GM18511 (cell line): ENCODE measurements at regions not wholly inside any gene's neighbourhood (a gene's known extent, or its start where the extent isn't known, plus 50 kb on each side); places are given as distances from the start of the nearest gene placed in this dataset.

Experiments
- ATAC-seq: cut with Tn5 transposase; IDR thresholded peaks from one replicate; pipeline ENCODE4 v1.9.1; 2021; ENCODE audit warnings: mild to moderate bottlenecking, moderate library complexity; ENCODE audit not compliant: unreplicated experiment

DNA sequence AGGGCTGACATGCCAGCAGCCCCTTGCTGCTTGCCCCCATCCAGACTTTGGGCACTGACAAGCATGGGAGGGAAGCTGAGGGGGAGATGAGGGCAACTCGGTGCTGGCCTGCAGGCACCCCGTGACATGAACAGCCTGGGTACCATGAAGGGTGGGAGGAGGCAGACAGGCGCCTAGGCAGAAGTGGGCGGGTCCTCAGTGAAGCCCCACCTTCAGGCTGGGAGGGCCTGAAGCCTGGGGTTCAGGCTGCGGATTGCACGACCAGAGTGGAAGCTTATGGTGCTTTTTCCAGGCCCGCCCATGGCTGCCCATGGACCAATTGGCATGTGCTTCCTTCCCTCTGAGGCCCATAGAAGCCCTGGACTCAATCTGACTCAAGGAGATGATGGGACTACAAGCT lies 354.1 kb downstream of the GRIA2 start:
- ATAC-seq: no peak

DNA sequence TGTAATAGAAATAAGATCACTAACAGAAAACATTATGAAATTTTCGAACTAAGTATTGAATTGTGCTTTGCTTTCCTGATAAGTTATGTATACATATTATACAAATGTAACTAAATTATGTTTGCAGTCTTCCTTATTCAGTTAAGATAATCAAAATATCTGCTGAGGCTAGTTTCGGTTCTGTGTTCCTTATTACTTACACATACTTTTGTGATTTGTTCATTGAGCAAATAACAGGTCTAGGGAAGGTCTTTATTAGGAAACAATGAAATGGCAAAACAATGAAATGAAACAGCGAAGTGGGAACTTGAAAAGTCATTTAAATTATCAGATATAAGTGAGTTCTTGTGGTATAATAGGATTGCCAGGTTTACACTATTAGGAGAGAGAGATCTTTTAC lies 352.4 kb downstream of the GRIA2 start:
- no peak for ATAC-seq

- ATAC-seq: no peak
These were observed 351.8 kb downstream of the GRIA2 start for GRCh38 chr4:157572284-157572683.

DNA sequence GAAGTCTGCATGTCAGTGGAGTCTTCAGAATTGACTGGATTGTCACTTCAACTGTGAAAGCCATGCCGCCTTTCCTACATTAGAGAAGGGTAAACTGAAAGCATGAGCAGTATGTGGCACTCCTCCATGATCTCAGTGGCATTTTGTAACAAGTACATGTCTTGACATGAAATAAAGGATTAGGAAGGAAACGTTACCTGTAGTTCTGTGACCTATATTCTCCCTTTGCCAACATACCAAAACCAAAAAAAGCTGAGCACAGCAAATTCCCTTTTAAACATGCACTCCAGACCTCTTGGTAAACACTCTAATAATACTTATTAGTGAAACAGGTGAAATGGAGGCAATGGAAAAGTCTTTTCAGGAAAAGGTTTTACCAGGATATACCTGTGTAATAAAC lies 344.2 kb downstream of the GRIA2 start:
- ATAC-seq: no peak

- no peak for ATAC-seq
These were observed 343.7 kb downstream of the GRIA2 start for GRCh38 chr4:157564218-157564617.

DNA sequence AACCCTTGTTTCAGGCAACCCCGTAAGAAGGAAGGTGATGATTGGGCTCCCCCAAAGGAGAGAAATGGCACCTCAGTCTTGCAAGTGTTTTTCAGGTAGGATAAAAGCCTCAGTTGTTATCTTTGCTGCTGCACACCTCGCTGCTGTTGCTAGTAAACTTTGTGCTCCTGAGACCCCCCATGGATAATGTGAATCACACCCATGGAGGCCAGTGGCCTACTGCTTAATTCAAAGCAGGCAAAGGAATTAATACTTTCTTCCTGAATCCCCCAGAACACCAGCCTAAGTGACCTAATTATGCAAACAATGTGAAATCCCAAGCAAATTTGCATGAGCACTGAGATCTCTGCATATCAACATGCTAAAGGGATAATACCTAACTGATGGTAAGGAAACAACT lies 337.5 kb downstream of the GRIA2 start:
- ATAC-seq: no peak

- no peak for ATAC-seq
These were observed 329.5 kb downstream of the GRIA2 start for GRCh38 chr4:157550028-157550427.

DNA sequence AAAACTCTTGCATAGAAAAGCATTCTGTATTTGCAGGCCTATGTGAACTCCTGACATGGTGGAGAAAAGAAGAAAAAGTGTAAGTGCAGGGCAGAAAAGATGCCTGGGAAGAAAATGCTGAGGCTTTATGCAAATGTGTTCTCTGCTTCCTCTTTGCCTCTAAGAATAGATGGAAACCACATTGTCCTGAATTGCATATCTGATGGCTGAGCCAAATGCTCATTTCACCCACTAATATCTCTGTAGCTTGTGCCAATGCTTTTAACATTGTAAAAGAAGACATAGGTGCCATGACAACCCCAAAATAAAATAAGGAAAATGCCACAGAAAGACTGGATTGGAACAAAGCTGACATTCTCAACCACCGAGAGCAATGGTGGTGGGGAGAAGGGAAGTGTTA lies 307.4 kb downstream of the GRIA2 start:
- ATAC-seq: no peak

DNA sequence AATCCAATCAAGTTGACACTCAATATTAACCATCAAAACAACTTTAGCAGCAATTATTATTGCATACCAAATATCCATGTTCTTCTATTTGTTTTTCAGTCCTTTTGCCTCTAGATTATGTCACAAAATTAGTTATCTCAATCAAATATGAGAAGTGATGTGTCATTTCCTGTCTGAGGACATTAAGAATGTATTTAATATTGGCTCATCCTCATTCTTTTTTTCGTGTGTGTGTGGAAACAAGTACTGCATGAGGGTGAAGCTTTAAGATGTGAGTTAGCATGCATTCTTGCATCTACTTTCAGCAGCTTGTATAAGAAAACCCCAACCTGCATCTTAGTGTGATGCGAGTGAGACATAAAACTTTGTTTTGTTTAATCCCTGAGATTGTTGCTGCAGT lies 301.4 kb downstream of the GRIA2 start:
- no peak for ATAC-seq

GRCh38 chr4:157514711-157515110 lies 294.2 kb downstream of the GRIA2 start:
- ATAC-seq: no peak

- no peak for ATAC-seq
These were observed 288.8 kb downstream of the GRIA2 start for GRCh38 chr4:157509341-157509740.

DNA sequence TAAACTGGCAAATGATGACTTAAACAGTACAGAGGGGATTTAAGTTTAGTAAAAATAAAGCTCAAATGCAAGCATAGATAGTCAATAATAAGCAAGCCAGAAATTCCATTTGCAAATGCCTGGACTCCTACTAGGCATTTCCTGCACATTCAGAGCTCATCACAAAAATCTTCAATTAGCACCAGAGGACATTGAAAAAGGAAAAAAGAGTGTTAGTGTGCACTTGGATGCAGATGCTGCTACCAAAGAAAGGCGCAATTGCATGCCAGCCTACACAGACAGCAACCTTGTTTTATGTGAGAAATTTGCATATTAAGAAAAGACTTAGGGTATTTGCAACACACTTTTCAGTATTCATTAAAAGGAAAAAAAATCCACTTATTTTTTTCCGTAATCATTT lies 282.1 kb downstream of the GRIA2 start:
- ATAC-seq: no peak

DNA sequence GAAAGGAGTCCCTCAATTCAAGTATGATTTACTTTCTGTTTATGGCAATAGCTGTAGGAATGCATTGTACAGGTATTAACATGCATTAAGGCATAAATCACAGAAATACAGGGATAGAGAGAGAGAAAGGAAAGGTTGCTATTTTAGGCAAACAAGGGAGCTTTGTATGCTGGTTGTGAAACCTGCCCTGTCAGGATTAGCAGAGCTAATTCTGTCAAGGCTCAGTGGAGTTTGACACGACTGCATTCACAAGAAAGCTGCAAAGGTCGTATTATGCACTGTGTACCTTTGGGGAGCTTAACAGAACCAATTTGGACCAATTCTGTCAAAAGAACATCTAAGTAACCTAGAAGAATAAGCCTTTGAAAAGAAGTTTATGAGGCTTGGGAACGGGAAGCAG lies 239.3 kb downstream of the GRIA2 start:
- no peak for ATAC-seq

- no peak for ATAC-seq
These were observed 226.7 kb downstream of the GRIA2 start for GRCh38 chr4:157447195-157447594.

- ATAC-seq: no peak
These were observed 223.5 kb downstream of the GRIA2 start for GRCh38 chr4:157444014-157444413.

GRCh38 chr4:157443537-157443936 lies 223.0 kb downstream of the GRIA2 start:
- no peak for ATAC-seq

DNA sequence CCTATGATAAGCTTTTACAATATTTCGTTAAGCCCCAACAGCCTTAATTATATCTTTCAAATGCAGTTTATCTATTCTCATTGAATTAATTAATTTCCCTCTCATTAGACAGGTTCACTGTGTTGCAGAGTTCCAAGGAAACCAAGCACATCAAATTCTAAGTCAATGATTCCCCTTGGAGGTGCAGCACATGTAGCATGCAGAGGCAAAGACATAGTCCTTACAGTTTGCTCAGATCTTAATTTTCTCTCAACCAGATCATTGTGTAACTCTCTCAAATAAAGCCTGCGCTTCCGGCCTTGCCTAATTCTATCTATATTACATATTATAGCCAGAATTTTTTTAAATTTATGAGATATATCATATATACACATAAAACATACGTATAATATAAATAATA lies 205.4 kb downstream of the GRIA2 start:
- no peak for ATAC-seq

DNA sequence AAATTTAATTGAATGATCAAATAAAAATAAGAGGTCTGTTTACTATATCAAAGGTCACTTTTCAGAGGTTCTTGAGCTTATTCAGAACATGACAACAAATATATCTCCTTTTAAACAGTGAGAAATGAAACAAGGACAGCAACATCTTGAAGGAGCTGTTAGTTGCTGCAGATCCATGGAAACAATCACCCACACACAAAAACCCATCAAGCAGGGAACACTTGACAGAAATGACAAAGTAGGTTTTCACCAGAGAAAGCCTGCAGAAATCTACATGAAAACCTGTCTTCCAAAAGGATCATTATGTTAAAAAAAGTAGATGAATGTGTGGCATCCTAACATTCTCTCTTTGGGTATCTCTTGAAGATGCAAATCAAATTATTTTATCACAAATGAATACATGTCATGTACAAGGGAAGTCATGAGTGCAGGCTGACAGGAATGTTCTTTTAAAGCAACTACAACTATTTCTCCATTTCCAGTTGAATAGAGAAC lies 203.0 kb downstream of the GRIA2 start:
- ATAC-seq: no peak

- no peak for ATAC-seq
These were observed 200.8 kb downstream of the GRIA2 start for GRCh38 chr4:157421365-157421764.
